SKM-1 treated with dmso at 0.1 percent for 144 hours (cell line): ENCODE measurements at regions not wholly inside any gene's neighbourhood (a gene's known extent, or its start where the extent isn't known, plus 50 kb on each side); places are given as distances from the start of the nearest gene placed in this dataset.
"Not testable (repeated sequence)": the region's sequence is repeated elsewhere in the genome, so short reads cannot be mapped to it uniquely, and the experiment has no call there.

ENCODE experiments used
- DNase-seq: peaks from one replicate; lab custom pipeline; 2025; ENCODE audit not compliant: unreplicated experiment; lab: John Stamatoyannopoulos, UW

- no peak for DNase-seq
These were observed 207.5 kb downstream of the EXOC5 start for GRCh38 chr14:57061009-57061711.

- no peak for DNase-seq
These were observed 208.3 kb downstream of the EXOC5 start for GRCh38 chr14:57060276-57060955.

GRCh38 chr14:57058319-57058718 lies 210.4 kb downstream of the EXOC5 start:
- DNase-seq = no peak

- DNase-seq = no peak
These were observed 210.9 kb downstream of the EXOC5 start for GRCh38 chr14:57057803-57058202.

- DNase-seq = not testable (repeated sequence)
These were observed 212.2 kb downstream of the EXOC5 start for GRCh38 chr14:57056522-57056921.

- DNase-seq = no peak
These were observed 215.9 kb downstream of the EXOC5 start for GRCh38 chr14:57052705-57053302.

- DNase-seq = no peak
These were observed 217.1 kb downstream of the EXOC5 start for GRCh38 chr14:57051633-57052032.

- no peak for DNase-seq
These were observed 218.9 kb downstream of the EXOC5 start for GRCh38 chr14:57049848-57050247.

GRCh38 chr14:57046175-57046574 lies 222.5 kb downstream of the EXOC5 start:
- DNase-seq = no peak

GRCh38 chr14:57044101-57044973 lies 224.4 kb downstream of the EXOC5 start:
- DNase-seq = not testable (repeated sequence)

- peak; percentile 0 for DNase-seq
These were observed 228.4 kb upstream of the OTX2 start for GRCh38 chr14:57038689-57039088.

- DNase-seq = no peak
These were observed 221.2 kb upstream of the OTX2 start for GRCh38 chr14:57031474-57031873.

- no peak for DNase-seq
These were observed 219.5 kb upstream of the OTX2 start for GRCh38 chr14:57029620-57030253.

GRCh38 chr14:57025456-57025855 lies 215.2 kb upstream of the OTX2 start:
- DNase-seq = no peak

GRCh38 chr14:57022608-57023007 lies 212.3 kb upstream of the OTX2 start:
- DNase-seq = no peak

GRCh38 chr14:57018065-57018464 lies 207.8 kb upstream of the OTX2 start:
- no peak for DNase-seq

GRCh38 chr14:57013987-57014386 lies 203.7 kb upstream of the OTX2 start:
- DNase-seq = no peak

GRCh38 chr14:57009585-57010515 lies 199.6 kb upstream of the OTX2 start:
- DNase-seq = no peak

GRCh38 chr14:57008534-57008933 lies 198.3 kb upstream of the OTX2 start:
- DNase-seq = no peak

GRCh38 chr14:56998728-56999127 lies 188.4 kb upstream of the OTX2 start:
- no peak for DNase-seq
